GM12865 (cell line): ENCODE measurements at regions not wholly inside any gene's neighbourhood (a gene's known extent, or its start where the extent isn't known, plus 50 kb on each side); places are given as distances from the start of the nearest gene placed in this dataset.

Source experiments
- DNase-seq: peaks from one replicate; pipeline ENCODE4 v3.0.0; 2010; ENCODE audit warnings: low read depth
- H3K4me3 ChIP-seq: 2 replicates; pipeline ENCODE4 v1.5.1; 2011; ENCODE audit warnings: mild to moderate bottlenecking, low read depth, low read length, control low read depth
- TF ChIP-seq, protein P1 (sequence below): IDR thresholded peaks from 2 replicates; pipeline ENCODE4 v1.5.1; 2011; ENCODE audit warnings: low read length, control low read depth, low read depth, inconsistent platforms; ENCODE audit not compliant: insufficient read depth; ENCODE audit errors: missing control alignments

DNA sequence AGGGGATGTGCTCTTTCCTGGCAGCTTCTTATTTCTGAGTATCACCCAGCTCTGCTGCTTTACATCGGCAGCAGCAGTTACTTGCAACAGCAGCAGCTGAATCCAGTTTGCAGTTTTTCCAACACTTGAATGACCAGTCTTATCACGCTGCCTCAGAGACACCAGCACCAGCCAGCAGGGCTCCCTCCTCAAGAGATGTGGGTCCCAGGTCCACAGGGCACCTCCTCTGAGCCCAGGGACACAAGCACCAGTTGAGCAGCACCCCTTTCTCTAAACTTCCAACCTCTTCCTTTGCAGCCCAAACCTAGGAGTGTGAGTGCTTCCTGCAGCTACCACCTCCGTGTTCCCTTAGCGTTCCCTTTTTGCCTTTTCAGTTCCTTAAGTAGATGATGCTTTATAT is 50.4 kb upstream of the YPEL5 start:
- H3K4me3 ChIP-seq: no peak overlapping the region
- DNase-seq: no peak
- TF ChIP-seq, protein P1, sequence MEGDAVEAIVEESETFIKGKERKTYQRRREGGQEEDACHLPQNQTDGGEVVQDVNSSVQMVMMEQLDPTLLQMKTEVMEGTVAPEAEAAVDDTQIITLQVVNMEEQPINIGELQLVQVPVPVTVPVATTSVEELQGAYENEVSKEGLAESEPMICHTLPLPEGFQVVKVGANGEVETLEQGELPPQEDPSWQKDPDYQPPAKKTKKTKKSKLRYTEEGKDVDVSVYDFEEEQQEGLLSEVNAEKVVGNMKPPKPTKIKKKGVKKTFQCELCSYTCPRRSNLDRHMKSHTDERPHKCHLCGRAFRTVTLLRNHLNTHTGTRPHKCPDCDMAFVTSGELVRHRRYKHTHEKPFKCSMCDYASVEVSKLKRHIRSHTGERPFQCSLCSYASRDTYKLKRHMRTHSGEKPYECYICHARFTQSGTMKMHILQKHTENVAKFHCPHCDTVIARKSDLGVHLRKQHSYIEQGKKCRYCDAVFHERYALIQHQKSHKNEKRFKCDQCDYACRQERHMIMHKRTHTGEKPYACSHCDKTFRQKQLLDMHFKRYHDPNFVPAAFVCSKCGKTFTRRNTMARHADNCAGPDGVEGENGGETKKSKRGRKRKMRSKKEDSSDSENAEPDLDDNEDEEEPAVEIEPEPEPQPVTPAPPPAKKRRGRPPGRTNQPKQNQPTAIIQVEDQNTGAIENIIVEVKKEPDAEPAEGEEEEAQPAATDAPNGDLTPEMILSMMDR: no peak
